Memory B cell (primary cell): ENCODE measurements at regions not wholly inside any gene's neighbourhood (a gene's known extent, or its start where the extent isn't known, plus 50 kb on each side); places are given as distances from the start of the nearest gene placed in this dataset.
A peak's percentile ranks its signal among the peaks of the same experiment; 100 is the strongest.

ENCODE experiments used
- ATAC-seq: fragments of 150-1000 bp; cut with Tn5 transposase; 2 replicates; pipeline ENCODE4 v1.10.0; 2021; ENCODE audit warnings: low read depth, mild to moderate bottlenecking, moderate library complexity
- DNase-seq, 2 donors: peaks; one replicate each; pipeline ENCODE4 v3.0.0; 2022; ENCODE audit warnings: low spot score in 2 of 2
- H3K27ac Mint-ChIP-seq: one replicate; pipeline ENCODE4 v1.8.0; 2022; ENCODE audit warnings: mild to moderate bottlenecking, moderate library complexity, mixed read lengths
- H3K27me3 Mint-ChIP-seq: one replicate; pipeline ENCODE4 v1.8.0; 2022; ENCODE audit warnings: mixed read lengths
- H3K36me3 Mint-ChIP-seq: one replicate; pipeline ENCODE4 v1.8.0; 2022; ENCODE audit warnings: mild to moderate bottlenecking, mixed read lengths
- H3K4me1 Mint-ChIP-seq: one replicate; pipeline ENCODE4 v1.8.0; 2022; ENCODE audit warnings: mixed read lengths
- H3K4me3 Mint-ChIP-seq: one replicate; pipeline ENCODE4 v1.8.0; 2022; ENCODE audit warnings: mild to moderate bottlenecking, moderate library complexity, mixed read lengths
- H3K9me3 Mint-ChIP-seq: one replicate; pipeline ENCODE4 v1.8.0; 2022; ENCODE audit warnings: mixed read lengths

GRCh38 chr5:8060953-8061429 is 192.0 kb downstream of the MTRR start:
- H3K27ac Mint-ChIP-seq: peak overlapping the region; percentile 43
- DNase-seq (no peak), ATAC-seq (no peak)
- H3K4me3 Mint-ChIP-seq: no peak overlapping the region
- H3K27me3 Mint-ChIP-seq: peaks cover 6% of the 10 kb centered on the region
- H3K9me3 Mint-ChIP-seq: no peaks in the 10 kb centered on the region
- no peaks in the 10 kb centered on the region for H3K36me3 Mint-ChIP-seq
- peaks cover 15% of the 10 kb centered on the region for H3K4me1 Mint-ChIP-seq

- Mint-ChIP-seq H3K27ac (no peak overlapping the region), H3K36me3 (no peaks in the 10 kb centered on the region), H3K4me1 (peaks cover 15% of the 10 kb centered on the region), H3K27me3 (peaks cover 6% of the 10 kb centered on the region), H3K4me3 (no peak overlapping the region), H3K9me3 (no peaks in the 10 kb centered on the region)
- ATAC-seq: no peak
- DNase-seq: no peak
Observed at GRCh38 chr5:8062521-8062920, 193.6 kb downstream of the MTRR start.

- Mint-ChIP-seq H3K27me3 (peaks cover 2% of the 10 kb centered on the region), H3K36me3 (no peaks in the 10 kb centered on the region), H3K4me3 (no peak overlapping the region), H3K4me1 (no peaks in the 10 kb centered on the region), H3K27ac (no peak overlapping the region), H3K9me3 (no peaks in the 10 kb centered on the region)
- DNase-seq (no peak), ATAC-seq (peak; percentile 43)
Observed at GRCh38 chr5:8068078-8068477, 199.1 kb downstream of the MTRR start.

GRCh38 chr5:8070138-8070537 is 201.2 kb downstream of the MTRR start:
- ATAC-seq (no peak), DNase-seq (no peak)
- H3K4me3 Mint-ChIP-seq: no peak overlapping the region
- H3K36me3 Mint-ChIP-seq: no peaks in the 10 kb centered on the region
- H3K27ac Mint-ChIP-seq: no peak overlapping the region
- peaks cover 2% of the 10 kb centered on the region for H3K27me3 Mint-ChIP-seq
- H3K9me3 Mint-ChIP-seq: no peaks in the 10 kb centered on the region
- no peaks in the 10 kb centered on the region for H3K4me1 Mint-ChIP-seq

- Mint-ChIP-seq H3K9me3 (no peaks in the 10 kb centered on the region), H3K27ac (no peak overlapping the region), H3K36me3 (no peaks in the 10 kb centered on the region), H3K4me3 (no peak overlapping the region), H3K27me3 (no peaks in the 10 kb centered on the region), H3K4me1 (peaks cover 8% of the 10 kb centered on the region)
- DNase-seq: no peak
- ATAC-seq: no peak
Observed at GRCh38 chr5:8079056-8079455, 210.1 kb downstream of the MTRR start.

GRCh38 chr5:8081179-8081578 is 212.2 kb downstream of the MTRR start:
- Mint-ChIP-seq H3K36me3 (no peaks in the 10 kb centered on the region), H3K4me1 (peaks cover 8% of the 10 kb centered on the region), H3K27me3 (no peaks in the 10 kb centered on the region), H3K4me3 (peak overlapping the region; percentile 6), H3K9me3 (no peaks in the 10 kb centered on the region), H3K27ac (peak overlapping the region; percentile 19)
- ATAC-seq (no peak), DNase-seq (no peak)

GRCh38 chr5:8093669-8094068 is 224.7 kb downstream of the MTRR start:
- no peaks in the 10 kb centered on the region for H3K27me3 Mint-ChIP-seq
- no peak overlapping the region for H3K4me3 Mint-ChIP-seq
- no peak for ATAC-seq
- H3K4me1 Mint-ChIP-seq: no peaks in the 10 kb centered on the region
- peaks cover 4% of the 10 kb centered on the region for H3K9me3 Mint-ChIP-seq
- no peak overlapping the region for H3K27ac Mint-ChIP-seq
- no peak for DNase-seq
- peaks cover 1% of the 10 kb centered on the region for H3K36me3 Mint-ChIP-seq

GRCh38 chr5:8094304-8094703 is 225.4 kb downstream of the MTRR start:
- Mint-ChIP-seq H3K36me3 (no peaks in the 10 kb centered on the region), H3K9me3 (peaks cover 3% of the 10 kb centered on the region), H3K4me1 (no peaks in the 10 kb centered on the region), H3K27ac (no peak overlapping the region), H3K4me3 (no peak overlapping the region), H3K27me3 (no peaks in the 10 kb centered on the region)
- DNase-seq (no peak), ATAC-seq (no peak)

- no peak for DNase-seq
- Mint-ChIP-seq H3K4me1 (no peaks in the 10 kb centered on the region), H3K27ac (no peak overlapping the region), H3K9me3 (peaks cover 2% of the 10 kb centered on the region), H3K36me3 (peaks cover 2% of the 10 kb centered on the region), H3K27me3 (no peaks in the 10 kb centered on the region), H3K4me3 (no peak overlapping the region)
- no peak for ATAC-seq
Observed at GRCh38 chr5:8097146-8097545, 228.2 kb downstream of the MTRR start.

GRCh38 chr5:8098081-8098480 is 229.1 kb downstream of the MTRR start:
- Mint-ChIP-seq H3K27me3 (no peaks in the 10 kb centered on the region), H3K4me1 (no peaks in the 10 kb centered on the region), H3K27ac (no peak overlapping the region), H3K36me3 (peaks cover 2% of the 10 kb centered on the region), H3K4me3 (no peak overlapping the region), H3K9me3 (peaks cover 2% of the 10 kb centered on the region)
- ATAC-seq (no peak), DNase-seq (no peak)

GRCh38 chr5:8102714-8103113 is 233.8 kb downstream of the MTRR start:
- no peak overlapping the region for H3K4me3 Mint-ChIP-seq
- DNase-seq (no peak), ATAC-seq (no peak)
- peaks cover 4% of the 10 kb centered on the region for H3K4me1 Mint-ChIP-seq
- H3K9me3 Mint-ChIP-seq: peaks cover 2% of the 10 kb centered on the region
- no peak overlapping the region for H3K27ac Mint-ChIP-seq
- H3K27me3 Mint-ChIP-seq: peaks cover 1% of the 10 kb centered on the region
- H3K36me3 Mint-ChIP-seq: peaks cover 3% of the 10 kb centered on the region

GRCh38 chr5:8114597-8115266 is 245.8 kb downstream of the MTRR start:
- H3K4me3 Mint-ChIP-seq: no peak overlapping the region

GRCh38 chr5:8123559-8123958 is 254.6 kb downstream of the MTRR start:
- Mint-ChIP-seq H3K9me3 (no peaks in the 10 kb centered on the region), H3K27me3 (peaks cover 2% of the 10 kb centered on the region), H3K4me3 (no peak overlapping the region), H3K4me1 (no peaks in the 10 kb centered on the region), H3K36me3 (no peaks in the 10 kb centered on the region), H3K27ac (no peak overlapping the region)
- DNase-seq (no peak), ATAC-seq (no peak)

More at GRCh38 chr5:8114597-8115266, 245.8 kb downstream of the MTRR start:
- Mint-ChIP-seq H3K4me1 (no peaks in the 10 kb centered on the region), H3K36me3 (no peaks in the 10 kb centered on the region), H3K27me3 (peaks cover 1% of the 10 kb centered on the region), H3K9me3 (no peaks in the 10 kb centered on the region), H3K27ac (no peak overlapping the region)
- DNase-seq (no peak), ATAC-seq (no peak)

- Mint-ChIP-seq H3K27ac (no peak overlapping the region), H3K4me3 (no peak overlapping the region), H3K9me3 (no peaks in the 10 kb centered on the region), H3K27me3 (no peaks in the 10 kb centered on the region), H3K36me3 (no peaks in the 10 kb centered on the region), H3K4me1 (peaks cover 6% of the 10 kb centered on the region)
- DNase-seq: no peak
- no peak for ATAC-seq
Observed at GRCh38 chr5:8134609-8135008, 265.7 kb downstream of the MTRR start.

- Mint-ChIP-seq H3K4me3 (no peak overlapping the region), H3K36me3 (no peaks in the 10 kb centered on the region), H3K9me3 (no peaks in the 10 kb centered on the region), H3K4me1 (peaks cover 6% of the 10 kb centered on the region), H3K27ac (no peak overlapping the region), H3K27me3 (no peaks in the 10 kb centered on the region)
- ATAC-seq (no peak), DNase-seq (no peak)
Observed at GRCh38 chr5:8135742-8136141, 266.8 kb downstream of the MTRR start.
